Right lobe of liver (tissue), 4 donors: ENCODE measurements at regions not wholly inside any gene's neighbourhood (a gene's known extent, or its start where the extent isn't known, plus 50 kb on each side); places are given as distances from the start of the nearest gene placed in this dataset.

ENCODE experiments used
- CTCF ChIP-seq, 4 donors: fragments of 200-600 bp in 3 of 4; fragments of 450-650 bp in 1 of 4; IDR thresholded peaks; one replicate each; pipeline versions ENCODE4 v1.5.1 to v1.8.0; 2016 to 2022; ENCODE audit warnings: antibody characterized with exemption in 4 of 4, mild to moderate bottlenecking in 2 of 4
- POLR2A ChIP-seq: fragments of 450-650 bp; IDR thresholded peaks from one replicate; pipeline ENCODE4 v1.6.1; 2017; ENCODE audit warnings: antibody characterized with exemption, mild to moderate bottlenecking
- donor health status: DM: no; HTN: no; CAD: no.
- donor health status: DM: no; HTN: no; CAD: no.
- donor health status: DM: no; HTN: yes; CAD: no.

- TF ChIP-seq CTCF (IDR thresholded peaks at IDR 0.05) (no peak), POLR2A (no peak)
These were observed 435.7 kb upstream of the PROX1 start for GRCh38 chr1:213552045-213552444.
